ENCODE measurements at regions not wholly inside any gene's neighbourhood (a gene's known extent, or its start where the extent isn't known, plus 50 kb on each side); places are given as distances from the start of the nearest gene placed in this dataset.

DNA sequence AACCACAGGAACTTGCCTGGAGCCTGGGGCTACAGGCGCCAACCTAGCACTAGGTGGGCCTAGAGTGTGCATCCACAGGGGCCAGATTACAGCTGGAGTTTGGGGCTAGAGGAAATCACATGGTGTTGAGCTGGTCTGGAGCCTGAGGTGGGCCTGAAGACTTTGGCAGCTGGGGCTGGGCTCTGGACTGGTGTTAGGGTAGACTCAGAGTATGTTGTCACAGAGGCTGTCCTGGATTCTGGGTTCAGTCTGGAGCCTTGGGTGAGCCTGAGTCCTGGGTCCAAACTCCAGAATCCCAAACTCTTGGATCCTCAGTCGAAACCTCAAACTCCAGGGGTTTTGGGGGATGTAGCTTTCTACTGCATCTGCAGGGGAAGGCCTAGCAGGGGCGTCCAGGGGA is 356.7 kb downstream of the FRK start:
- TF ChIP-seq, protein P1, sequence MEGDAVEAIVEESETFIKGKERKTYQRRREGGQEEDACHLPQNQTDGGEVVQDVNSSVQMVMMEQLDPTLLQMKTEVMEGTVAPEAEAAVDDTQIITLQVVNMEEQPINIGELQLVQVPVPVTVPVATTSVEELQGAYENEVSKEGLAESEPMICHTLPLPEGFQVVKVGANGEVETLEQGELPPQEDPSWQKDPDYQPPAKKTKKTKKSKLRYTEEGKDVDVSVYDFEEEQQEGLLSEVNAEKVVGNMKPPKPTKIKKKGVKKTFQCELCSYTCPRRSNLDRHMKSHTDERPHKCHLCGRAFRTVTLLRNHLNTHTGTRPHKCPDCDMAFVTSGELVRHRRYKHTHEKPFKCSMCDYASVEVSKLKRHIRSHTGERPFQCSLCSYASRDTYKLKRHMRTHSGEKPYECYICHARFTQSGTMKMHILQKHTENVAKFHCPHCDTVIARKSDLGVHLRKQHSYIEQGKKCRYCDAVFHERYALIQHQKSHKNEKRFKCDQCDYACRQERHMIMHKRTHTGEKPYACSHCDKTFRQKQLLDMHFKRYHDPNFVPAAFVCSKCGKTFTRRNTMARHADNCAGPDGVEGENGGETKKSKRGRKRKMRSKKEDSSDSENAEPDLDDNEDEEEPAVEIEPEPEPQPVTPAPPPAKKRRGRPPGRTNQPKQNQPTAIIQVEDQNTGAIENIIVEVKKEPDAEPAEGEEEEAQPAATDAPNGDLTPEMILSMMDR (IDR thresholded peaks at IDR 0.05; ENCODE audit: low read depth, low read length), result no peak
- TF ChIP-seq POLR2A (IDR thresholded peaks at IDR 0.05; ENCODE audit: extremely low read depth, insufficient read length) (no peak), MYC (IDR thresholded peaks at IDR 0.05; ENCODE audit: low read depth, low read length) (no peak), MAX (IDR thresholded peaks at IDR 0.05; ENCODE audit: low read depth, low read length) (no peak)

All from NB4 (cell line).